ENCODE measurements at regions not wholly inside any gene's neighbourhood (a gene's known extent, or its start where the extent isn't known, plus 50 kb on each side); places are given as distances from the start of the nearest gene placed in this dataset.
"Not testable (repeated sequence)": the region's sequence is repeated elsewhere in the genome, so short reads cannot be mapped to it uniquely, and the experiment has no call there.

DNA sequence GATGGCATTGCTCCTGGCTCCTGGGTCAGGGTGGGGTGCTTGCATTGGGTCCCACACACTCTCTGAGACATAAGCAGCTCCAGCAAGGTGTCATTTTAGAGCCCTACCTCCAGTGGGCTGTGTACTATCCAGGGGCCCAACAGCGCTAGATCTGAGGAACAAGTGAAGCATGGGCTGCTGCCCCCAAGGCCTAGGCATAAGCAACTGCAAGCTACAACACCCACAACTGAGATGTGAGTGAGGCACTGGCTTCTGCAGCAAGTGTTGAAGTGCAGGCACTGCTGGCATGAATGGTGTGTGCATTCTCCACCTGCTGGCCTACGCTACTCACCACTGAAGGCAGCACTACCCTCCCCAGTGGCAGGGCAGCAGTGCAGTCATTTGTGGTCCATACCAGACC, 81.0 kb upstream of the STK39 start:
- no peak for DNase-seq (ENCODE audit: low spot score in 2 of 2)
- Histone ChIP-seq H3K4me3 (no peak overlapping the region), H3K27ac (no peak overlapping the region), H3K27me3 (no peaks in the 10 kb centered on the region), H3K36me3 (no peaks in the 10 kb centered on the region), H3K4me1 (no peaks in the 10 kb centered on the region), H3K9me3 (peaks cover 11 to 22% of the 10 kb centered on the region in 2 donors)
- TF ChIP-seq, protein P1, sequence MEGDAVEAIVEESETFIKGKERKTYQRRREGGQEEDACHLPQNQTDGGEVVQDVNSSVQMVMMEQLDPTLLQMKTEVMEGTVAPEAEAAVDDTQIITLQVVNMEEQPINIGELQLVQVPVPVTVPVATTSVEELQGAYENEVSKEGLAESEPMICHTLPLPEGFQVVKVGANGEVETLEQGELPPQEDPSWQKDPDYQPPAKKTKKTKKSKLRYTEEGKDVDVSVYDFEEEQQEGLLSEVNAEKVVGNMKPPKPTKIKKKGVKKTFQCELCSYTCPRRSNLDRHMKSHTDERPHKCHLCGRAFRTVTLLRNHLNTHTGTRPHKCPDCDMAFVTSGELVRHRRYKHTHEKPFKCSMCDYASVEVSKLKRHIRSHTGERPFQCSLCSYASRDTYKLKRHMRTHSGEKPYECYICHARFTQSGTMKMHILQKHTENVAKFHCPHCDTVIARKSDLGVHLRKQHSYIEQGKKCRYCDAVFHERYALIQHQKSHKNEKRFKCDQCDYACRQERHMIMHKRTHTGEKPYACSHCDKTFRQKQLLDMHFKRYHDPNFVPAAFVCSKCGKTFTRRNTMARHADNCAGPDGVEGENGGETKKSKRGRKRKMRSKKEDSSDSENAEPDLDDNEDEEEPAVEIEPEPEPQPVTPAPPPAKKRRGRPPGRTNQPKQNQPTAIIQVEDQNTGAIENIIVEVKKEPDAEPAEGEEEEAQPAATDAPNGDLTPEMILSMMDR (IDR thresholded peaks at IDR 0.05), result no peak
- TF ChIP-seq POLR2AphosphoS5 (IDR thresholded peaks at IDR 0.05) (no peak), POLR2A (IDR thresholded peaks at IDR 0.05) (no peak)
- intact Hi-C loops (cut with DNase I; ENCODE audit: low total_unique reads), result no loop called here

DNA sequence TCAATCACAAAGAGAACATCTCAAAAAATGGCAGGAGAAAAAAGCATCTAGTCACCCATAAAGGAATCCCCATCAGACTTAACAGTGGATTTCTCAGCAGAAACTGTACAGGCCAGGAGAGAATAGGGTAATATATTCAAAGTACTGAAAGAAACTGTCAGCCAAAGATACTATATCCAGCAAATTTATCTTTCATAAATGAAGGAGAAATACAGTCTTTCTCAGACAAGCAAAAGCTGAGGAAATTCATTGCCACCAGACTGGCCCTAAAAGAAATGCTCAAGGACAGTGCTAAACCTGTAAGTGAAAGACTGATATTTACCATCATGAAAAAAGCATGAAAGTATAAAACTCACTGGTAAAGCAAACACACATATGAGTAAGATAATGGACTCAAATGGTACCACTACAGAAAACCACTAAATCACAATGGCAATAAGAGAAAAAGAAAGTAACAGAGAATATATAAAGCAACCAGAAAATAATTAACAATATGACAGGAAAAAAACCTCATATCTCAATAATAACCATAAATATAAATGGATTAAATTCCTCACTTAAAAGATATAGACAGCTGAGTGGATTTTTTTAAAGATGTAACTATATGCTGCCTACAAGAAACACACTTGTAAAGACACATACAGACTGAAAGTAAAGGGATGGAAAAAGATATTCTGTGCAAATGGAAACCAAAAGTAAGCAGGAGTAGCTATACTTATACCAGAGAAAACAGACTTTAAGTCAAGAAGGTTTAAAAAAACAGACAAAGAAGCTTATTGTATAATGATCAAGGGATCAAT, 83.4 kb upstream of the STK39 start:
- intact Hi-C loops (cut with DNase I; ENCODE audit: low total_unique reads), result no loop called here
- Histone ChIP-seq H3K27ac (no peak overlapping the region), H3K4me1 (no peaks in the 10 kb centered on the region)

DNA sequence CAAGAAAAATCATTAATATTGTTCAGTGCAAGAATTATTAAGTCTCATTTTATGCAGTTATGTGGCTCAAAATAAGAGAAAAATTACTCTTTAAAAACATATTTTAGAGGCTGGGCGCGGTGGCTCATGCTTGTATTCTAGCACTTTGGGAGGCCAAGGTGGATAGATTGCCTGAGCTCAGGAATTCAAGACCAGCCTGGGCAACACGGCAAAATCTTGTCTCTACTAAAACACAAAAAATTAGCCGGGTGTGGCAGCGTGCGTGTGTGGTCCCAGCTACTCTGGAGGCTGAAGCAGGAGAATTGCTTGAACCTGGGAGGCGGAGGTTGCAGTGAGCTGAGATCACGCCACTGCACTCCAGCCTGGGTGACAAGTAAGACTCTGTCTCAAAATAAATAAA, 87.9 kb upstream of the STK39 start:
- H3K27me3 ChIP-seq; intact Hi-C loops (cut with DNase I; ENCODE audit: low total_unique reads); DNase-seq (ENCODE audit: low spot score in 2 of 2); H3K36me3 ChIP-seq; H3K4me1 ChIP-seq; H3K27ac ChIP-seq; H3K4me3 ChIP-seq: not testable (repeated sequence)
- H3K9me3 ChIP-seq, result peaks cover 0 to 11% of the 10 kb centered on the region in 2 donors

More for the DNA sequence above, 83.4 kb upstream of the STK39 start:
- DNase-seq (ENCODE audit: low spot score in 2 of 2), result no peak
- no peaks in the 10 kb centered on the region for H3K27me3 ChIP-seq
- peaks cover 11 to 22% of the 10 kb centered on the region in 2 donors for H3K9me3 ChIP-seq
- TF ChIP-seq POLR2AphosphoS5 (IDR thresholded peaks at IDR 0.05), result no peak
- TF ChIP-seq, protein P1 (IDR thresholded peaks at IDR 0.05), result no peak
- TF ChIP-seq POLR2A (IDR thresholded peaks at IDR 0.05), result no peak
- H3K4me3 ChIP-seq, result no peak overlapping the region
- H3K36me3 ChIP-seq, result no peaks in the 10 kb centered on the region

DNA sequence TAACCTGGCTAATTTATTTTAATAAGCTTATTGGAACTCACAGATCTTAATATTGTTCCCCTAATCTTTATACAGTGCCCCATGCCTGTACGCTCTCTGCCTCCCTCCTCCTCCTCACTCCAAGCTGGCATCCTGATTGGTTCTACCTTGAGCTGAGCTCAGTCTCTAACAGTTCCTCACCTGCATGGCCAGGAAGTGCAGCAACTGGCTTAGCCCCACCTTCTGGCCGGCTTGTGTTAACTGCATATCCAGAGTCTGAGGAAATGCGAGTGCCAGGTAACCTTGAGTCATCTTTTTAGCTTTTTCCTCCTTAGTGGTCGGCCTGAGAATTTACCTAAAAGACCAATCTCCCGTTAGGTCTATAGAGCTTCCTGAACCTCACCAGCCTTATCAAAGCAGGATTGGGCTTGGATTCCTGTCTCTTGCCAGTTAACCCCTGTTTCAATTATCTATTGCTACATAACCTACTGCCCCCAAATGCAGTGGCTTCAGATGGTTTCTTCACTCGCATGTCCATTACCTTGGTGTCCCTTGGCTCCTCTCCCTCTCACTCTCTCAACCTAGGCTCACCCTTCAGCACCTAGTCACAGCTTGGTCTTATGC, 89.5 kb upstream of the STK39 start:
- H3K9me3 ChIP-seq, result no peaks in the 10 kb centered on the region
- H3K36me3 ChIP-seq, result no peaks in the 10 kb centered on the region
- TF ChIP-seq, protein P1 (IDR thresholded peaks at IDR 0.05), result peak; percentile 7 to 51 (median 44)
- no peak for TF ChIP-seq POLR2AphosphoS5 (IDR thresholded peaks at IDR 0.05)
- H3K27ac ChIP-seq, result no peak overlapping the region
- H3K4me3 ChIP-seq, result no peak overlapping the region
- peak; percentile 27 to 62 for DNase-seq (ENCODE audit: low spot score in 2 of 2)
- intact Hi-C loops (cut with DNase I; ENCODE audit: low total_unique reads), result no loop called here
- no peaks in the 10 kb centered on the region for H3K27me3 ChIP-seq
- no peaks in the 10 kb centered on the region for H3K4me1 ChIP-seq

DNA sequence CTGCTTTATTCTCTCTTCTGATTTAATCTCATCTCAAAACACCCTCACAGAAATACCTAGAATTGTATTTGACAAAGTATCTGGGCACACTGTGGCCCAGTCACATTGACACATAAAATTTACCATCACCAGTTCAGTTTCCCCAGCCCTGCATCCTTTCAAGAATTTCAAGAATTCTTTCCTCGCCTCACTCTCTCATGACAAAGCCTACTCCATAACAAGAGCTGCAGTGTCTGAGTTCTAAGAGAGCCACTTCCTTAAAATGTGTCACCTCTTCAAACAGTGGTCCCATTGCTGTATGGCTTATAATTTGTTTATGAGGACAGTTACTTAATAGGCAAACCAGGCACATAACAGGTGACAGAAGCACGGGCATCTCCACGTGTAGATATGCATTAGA, 90.9 kb upstream of the STK39 start:
- no peaks in the 10 kb centered on the region for H3K36me3 ChIP-seq
- H3K4me3 ChIP-seq, result no peak overlapping the region
- DNase-seq (ENCODE audit: low spot score in 2 of 2), result no peak
- H3K9me3 ChIP-seq, result no peaks in the 10 kb centered on the region
- H3K27me3 ChIP-seq, result no peaks in the 10 kb centered on the region
- H3K4me1 ChIP-seq, result no peaks in the 10 kb centered on the region
- intact Hi-C loops (cut with DNase I; ENCODE audit: low total_unique reads), result no loop called here
- no peak overlapping the region for H3K27ac ChIP-seq
- TF ChIP-seq POLR2AphosphoS5 (IDR thresholded peaks at IDR 0.05) (no peak), POLR2A (IDR thresholded peaks at IDR 0.05) (no peak)
- TF ChIP-seq, protein P1 (IDR thresholded peaks at IDR 0.05), result no peak

All from breast epithelium (tissue), 4 donors.